AG04450 (cell line): ENCODE measurements at regions not wholly inside any gene's neighbourhood (a gene's known extent, or its start where the extent isn't known, plus 50 kb on each side); places are given as distances from the start of the nearest gene placed in this dataset.

ENCODE experiments used
- CTCF ChIA-PET: fragments of 300-600, 350-600 bp; formaldehyde crosslinking; extraction: SDS; loops from one replicate; lab custom pipeline; 2022; ENCODE audit warnings: antibody characterized with exemption, inconsistent platforms; lab: Charles Lee
- POLR2A ChIA-PET: fragments of 350-600 bp; formaldehyde crosslinking; extraction: SDS; loops from one replicate; lab custom pipeline; 2021; ENCODE audit warnings: antibody characterized with exemption, inconsistent platforms; lab: Yijun Ruan, JAX
- DNase-seq: peaks from one replicate; pipeline ENCODE4 v3.0.0-alpha.2; 2011; ENCODE audit warnings: low read depth, low spot score
- H3K27ac ChIP-seq: one replicate; pipeline ENCODE4 v1.5.1; 2012; ENCODE audit warnings: low read depth, low read length, control low read depth
- H3K27me3 ChIP-seq: one replicate; pipeline ENCODE4 v1.6.0; 2012; ENCODE audit warnings: low read length; ENCODE audit not compliant: control insufficient read depth, insufficient read depth
- H3K4me3 ChIP-seq: 2 replicates; pipeline ENCODE4 v1.5.1; 2011; ENCODE audit warnings: mild to moderate bottlenecking, low read depth, low read length, control low read depth
- H3K9me3 ChIP-seq: 2 replicates; pipeline ENCODE4 v1.5.1; 2012; ENCODE audit warnings: low read length; ENCODE audit not compliant: control insufficient read depth, insufficient read depth
- CTCF ChIP-seq: IDR thresholded peaks from 2 replicates; pipeline ENCODE4 v1.5.1; 2011; ENCODE audit warnings: low read depth, low read length, control low read depth, inconsistent platforms

- Histone ChIP-seq H3K27me3 (no peaks in the 10 kb centered on the region), H3K27ac (no peak overlapping the region), H3K4me3 (no peak overlapping the region), H3K9me3 (no peaks in the 10 kb centered on the region)
- DNase-seq, result no peak
- ChIA-PET POLR2A (no interaction called here), CTCF (no interaction called here)
- no peak for TF ChIP-seq CTCF
Measured at GRCh38 chr2:220275454-220275853, 648.0 kb downstream of the SLC4A3 start.

GRCh38 chr2:220276741-220277444 is 649.5 kb downstream of the SLC4A3 start:
- Histone ChIP-seq H3K9me3 (no peaks in the 10 kb centered on the region), H3K27me3 (no peaks in the 10 kb centered on the region), H3K4me3 (no peak overlapping the region), H3K27ac (peak overlapping the region; percentile 78)
- no peak for DNase-seq
- no peak for TF ChIP-seq CTCF
- POLR2A ChIA-PET, result no interaction called here
- CTCF ChIA-PET, result no interaction called here

GRCh38 chr2:220277445-220277975 is 650.1 kb downstream of the SLC4A3 start:
- ChIA-PET POLR2A (no interaction called here), CTCF (no interaction called here)
- no peak for TF ChIP-seq CTCF
- DNase-seq, result peak; percentile 68
- Histone ChIP-seq H3K27me3 (no peaks in the 10 kb centered on the region), H3K9me3 (no peaks in the 10 kb centered on the region), H3K27ac (peak overlapping the region; percentile 78), H3K4me3 (no peak overlapping the region)

GRCh38 chr2:220278022-220278421 is 650.6 kb downstream of the SLC4A3 start:
- no peak for DNase-seq
- POLR2A ChIA-PET, result no interaction called here
- no peaks in the 10 kb centered on the region for H3K9me3 ChIP-seq
- no peak overlapping the region for H3K4me3 ChIP-seq
- CTCF ChIA-PET, result no interaction called here
- H3K27ac ChIP-seq, result no peak overlapping the region
- H3K27me3 ChIP-seq, result no peaks in the 10 kb centered on the region
- TF ChIP-seq CTCF, result no peak

- ChIA-PET POLR2A (no interaction called here), CTCF (interaction anchor here (1.2 kb wide), 1 partner anchor 544 kb away, joined by 4 read pairs; no protein-coding TSS in a partner anchor)
Measured at GRCh38 chr2:220279372-220279771, 651.9 kb downstream of the SLC4A3 start.

More at GRCh38 chr2:220279372-220279771, 651.9 kb downstream of the SLC4A3 start:
- Histone ChIP-seq H3K9me3 (no peaks in the 10 kb centered on the region), H3K27me3 (no peaks in the 10 kb centered on the region), H3K4me3 (no peak overlapping the region), H3K27ac (peak overlapping the region; percentile 62)
- TF ChIP-seq CTCF, result no peak
- peak; percentile 47 for DNase-seq
